Thoracic aorta (tissue), 2 donors: ENCODE measurements at regions not wholly inside any gene's neighbourhood (a gene's known extent, or its start where the extent isn't known, plus 50 kb on each side); places are given as distances from the start of the nearest gene placed in this dataset.

ENCODE experiments used
- ATAC-seq: fragments of 150-250 bp; one replicate; pipeline ENCODE4 v1.8.0; 2017; ENCODE audit warnings: low read depth; ENCODE audit not compliant: insufficient number of reproducible peaks, low FRiP score
- DNase-seq: peaks from one replicate; pipeline ENCODE4 v3.0.0-alpha.2; 2020; ENCODE audit warnings: low spot score
- H3K27ac ChIP-seq, 2 donors: fragments of 200-600 bp; sonication (generic); 1 replicate in 1 of 2; 2 replicates in 1 of 2; pipeline ENCODE4 v1.5.1; 2016; ENCODE audit warnings: mild to moderate bottlenecking in 2 of 2, moderate library complexity in 2 of 2
- H3K27me3 ChIP-seq: fragments of 200-600 bp; sonication (generic); replicated peaks from 2 replicates; pipeline ENCODE4 v1.6.0; 2016; ENCODE audit warnings: mild to moderate bottlenecking; ENCODE audit not compliant: insufficient read depth
- H3K36me3 ChIP-seq: fragments of 200-600 bp; sonication (generic); one replicate; pipeline ENCODE4 v1.5.1; 2016
- H3K4me1 ChIP-seq, 2 donors: fragments of 200-600 bp; sonication (generic); 1 replicate in 1 of 2; 2 replicates in 1 of 2; pipeline versions ENCODE4 v1.5.1 to v1.6.0; 2016; ENCODE audit warnings: low read depth in 2 of 2, mild to moderate bottlenecking in 1 of 2; ENCODE audit not compliant: control insufficient read depth in 1 of 2
- H3K4me3 ChIP-seq: fragments of 200-600 bp; sonication (generic); 2 replicates; pipeline ENCODE4 v1.5.1; 2016; ENCODE audit warnings: mild to moderate bottlenecking
- H3K9me3 ChIP-seq: fragments of 200-600 bp; sonication (generic); 2 replicates; pipeline ENCODE4 v1.5.1; 2016
- CTCF ChIP-seq: fragments of 200-600 bp; sonication (generic); IDR thresholded peaks from one replicate; pipeline ENCODE4 v1.5.1; 2019; ENCODE audit warnings: antibody characterized with exemption

- TF ChIP-seq CTCF, result no peak
- no peak overlapping the region for H3K27ac ChIP-seq
- no peaks in the 10 kb centered on the region for H3K36me3 ChIP-seq
- no peaks in the 10 kb centered on the region for H3K9me3 ChIP-seq
- no peaks in the 10 kb centered on the region for H3K27me3 ChIP-seq
- H3K4me1 ChIP-seq, result no peaks in the 10 kb centered on the region
- no peak for ATAC-seq
- DNase-seq, result no peak
- H3K4me3 ChIP-seq, result no peak overlapping the region
Measured at GRCh38 chr6:121917263-121917829, 481.9 kb downstream of the GJA1 start.

- Histone ChIP-seq H3K4me3 (no peak overlapping the region), H3K27me3 (no peaks in the 10 kb centered on the region), H3K27ac (no peak overlapping the region), H3K36me3 (no peaks in the 10 kb centered on the region), H3K4me1 (no peaks in the 10 kb centered on the region), H3K9me3 (no peaks in the 10 kb centered on the region)
- no peak for ATAC-seq
- no peak for DNase-seq
- TF ChIP-seq CTCF, result no peak
Measured at GRCh38 chr6:121917834-121918559, 481.5 kb upstream of the HSF2 start.

GRCh38 chr6:121920616-121921015 lies 478.8 kb upstream of the HSF2 start:
- Histone ChIP-seq H3K9me3 (no peaks in the 10 kb centered on the region), H3K4me1 (peaks cover 0 to 7% of the 10 kb centered on the region in 2 donors), H3K36me3 (no peaks in the 10 kb centered on the region), H3K4me3 (no peak overlapping the region), H3K27ac (no peak overlapping the region), H3K27me3 (no peaks in the 10 kb centered on the region)
- TF ChIP-seq CTCF, result no peak
- DNase-seq, result no peak
- ATAC-seq, result no peak

- ATAC-seq, result no peak
- no peak for DNase-seq
- Histone ChIP-seq H3K36me3 (no peaks in the 10 kb centered on the region), H3K4me1 (peaks cover 0 to 15% of the 10 kb centered on the region in 2 donors), H3K27ac (no peak overlapping the region), H3K27me3 (no peaks in the 10 kb centered on the region), H3K9me3 (no peaks in the 10 kb centered on the region), H3K4me3 (no peak overlapping the region)
- no peak for TF ChIP-seq CTCF
Measured at GRCh38 chr6:121925024-121925423, 474.4 kb upstream of the HSF2 start.

GRCh38 chr6:121925534-121926255 lies 473.8 kb upstream of the HSF2 start:
- H3K9me3 ChIP-seq, result no peaks in the 10 kb centered on the region
- no peak for TF ChIP-seq CTCF
- H3K4me3 ChIP-seq, result no peak overlapping the region
- H3K4me1 ChIP-seq, result peaks cover 0 to 15% of the 10 kb centered on the region in 2 donors
- DNase-seq (no peak), ATAC-seq (no peak)
- H3K27ac ChIP-seq, result peak overlapping the region in 1 of 2 donors; percentile 40
- no peaks in the 10 kb centered on the region for H3K27me3 ChIP-seq
- no peaks in the 10 kb centered on the region for H3K36me3 ChIP-seq
